Neuronal stem cell (in vitro differentiated cells): ENCODE measurements at regions not wholly inside any gene's neighbourhood (a gene's known extent, or its start where the extent isn't known, plus 50 kb on each side); places are given as distances from the start of the nearest gene placed in this dataset.

Experiments
- DNase-seq: peaks from one replicate; pipeline ENCODE4 v3.0.0-alpha.2; 2013; ENCODE audit warnings: low spot score
- H2AFZ ChIP-seq: one replicate; pipeline ENCODE4 v1.6.1; 2013; ENCODE audit warnings: mild to moderate bottlenecking, low read length, inconsistent platforms
- H2AK5ac ChIP-seq: 2 replicates; pipeline ENCODE4 v1.6.1; 2013; ENCODE audit warnings: low read depth, mild to moderate bottlenecking, inconsistent platforms, low read length, moderate library complexity, mixed read lengths
- H2BK120ac ChIP-seq: 2 replicates; pipeline ENCODE4 v1.6.1; 2013; ENCODE audit warnings: low read depth, mild to moderate bottlenecking, inconsistent platforms, low read length, moderate library complexity, mixed read lengths
- H2BK12ac ChIP-seq: one replicate; pipeline ENCODE4 v1.6.1; 2013; ENCODE audit warnings: low read length, inconsistent platforms
- H2BK15ac ChIP-seq: 2 replicates; pipeline ENCODE4 v1.6.1; 2013; ENCODE audit warnings: mild to moderate bottlenecking, low read length, inconsistent platforms, mixed read lengths
- H2BK5ac ChIP-seq: one replicate; pipeline ENCODE4 v1.6.1; 2013; ENCODE audit warnings: inconsistent platforms, mild to moderate bottlenecking, low read length, moderate library complexity
- H3K14ac ChIP-seq: one replicate; pipeline ENCODE4 v1.6.1; 2013; ENCODE audit warnings: low read length, inconsistent platforms
- H3K18ac ChIP-seq: 2 replicates; pipeline ENCODE4 v1.6.1; 2013; ENCODE audit warnings: low read length, inconsistent platforms
- H3K23ac ChIP-seq: 2 replicates; pipeline ENCODE4 v1.6.1; 2013; ENCODE audit warnings: low read depth, mild to moderate bottlenecking, mixed read lengths, low read length, inconsistent platforms; ENCODE audit not compliant: poor library complexity
- H3K27ac ChIP-seq: replicated peaks from 3 replicates; pipeline ENCODE4 v1.5.1; 2013; ENCODE audit warnings: low read length, inconsistent platforms
- H3K27me3 ChIP-seq, 3 experiments: 2 replicates each; pipeline ENCODE4 v1.6.1; 2013; ENCODE audit warnings: low read length in 3 of 3, mild to moderate bottlenecking in 2 of 3, inconsistent platforms in 1 of 3, low read depth in 1 of 3, mixed read lengths in 1 of 3, moderate library complexity in 1 of 3; ENCODE audit not compliant: control insufficient read depth in 3 of 3, insufficient read depth in 3 of 3
- H3K36me3 ChIP-seq, 2 donors: replicated peaks in 1 of 2; 2 replicates each; pipeline ENCODE4 v1.6.1; 2013; ENCODE audit warnings: low read length in 2 of 2; ENCODE audit not compliant: control insufficient read depth in 2 of 2, insufficient read depth in 2 of 2
- H3K4ac ChIP-seq: 2 replicates; pipeline ENCODE4 v1.6.1; 2013; ENCODE audit warnings: inconsistent platforms, mild to moderate bottlenecking, low read length, moderate library complexity
- H3K4me1 ChIP-seq, 2 donors: 1 replicate in 1 of 2; 2 replicates in 1 of 2; pipeline ENCODE4 v1.6.1; 2013; ENCODE audit warnings: low read length in 2 of 2, low read depth in 1 of 2; ENCODE audit not compliant: control insufficient read depth in 2 of 2, insufficient read depth in 1 of 2
- H3K4me2 ChIP-seq: one replicate; pipeline ENCODE4 v1.6.1; 2013; ENCODE audit warnings: mild to moderate bottlenecking, low read length, inconsistent platforms; ENCODE audit not compliant: insufficient read depth, poor library complexity, severe bottlenecking
- H3K4me3 ChIP-seq, 2 donors: 2 replicates each; pipeline ENCODE4 v1.5.1; 2013; ENCODE audit warnings: low read length in 2 of 2, mild to moderate bottlenecking in 2 of 2, inconsistent platforms in 1 of 2, moderate library complexity in 1 of 2
- H3K79me1 ChIP-seq: one replicate; pipeline ENCODE4 v1.6.1; 2013; ENCODE audit warnings: low read depth, mild to moderate bottlenecking, inconsistent platforms, low read length, moderate library complexity
- H3K9ac ChIP-seq: one replicate; pipeline ENCODE4 v1.6.1; 2013; ENCODE audit warnings: mild to moderate bottlenecking, low read depth, low read length, inconsistent platforms; ENCODE audit not compliant: poor library complexity
- H3K9me3 ChIP-seq, 2 donors: replicated peaks in 1 of 2; 2 replicates each; pipeline versions ENCODE3 to v1.6.1; 2013; ENCODE audit warnings: low read length in 2 of 2, mild to moderate bottlenecking in 2 of 2, inconsistent platforms in 1 of 2, low read depth in 1 of 2, mixed read lengths in 1 of 2, moderate library complexity in 1 of 2; ENCODE audit not compliant: control insufficient read depth in 2 of 2, insufficient read depth in 1 of 2
- H4K8ac ChIP-seq: one replicate; pipeline ENCODE4 v1.6.1; 2013; ENCODE audit warnings: low read depth, mild to moderate bottlenecking, inconsistent platforms, low read length, moderate library complexity
- H4K91ac ChIP-seq: one replicate; pipeline ENCODE4 v1.6.1; 2013; ENCODE audit warnings: low read length, low read depth, mild to moderate bottlenecking, inconsistent platforms; ENCODE audit not compliant: poor library complexity
- WGBS, 2 donors: extraction: QIAGEN DNeasy Blood & Tissue Kit; methylation state at CpG; one replicate each; pipeline ENCODE4 v1.1.7; 2013; ENCODE audit warnings: missing lambda C conversion rate in 2 of 2, mixed read lengths in 1 of 2; ENCODE audit not compliant: insufficient read length in 2 of 2, insufficient replicate concordance in 1 of 2; ENCODE audit errors: extremely low coverage in 2 of 2; 5-methylcytosine and 5-hydroxymethylcytosine counted together

- Histone ChIP-seq H2BK120ac (no peak overlapping the region), H3K27ac (no peak overlapping the region), H3K9ac (no peak overlapping the region), H3K4me1 (peaks cover 0 to 1% of the 10 kb centered on the region in 2 donors), H3K23ac (no peak overlapping the region), H2BK12ac (no peak overlapping the region), H3K18ac (no peak overlapping the region), H2AFZ (no peak overlapping the region), H4K8ac (no peak overlapping the region), H2AK5ac (no peak overlapping the region), H2BK5ac (no peak overlapping the region), H3K27me3 (no peaks in the 10 kb centered on the region), H3K9me3 (no peaks in the 10 kb centered on the region), H3K36me3 (no peaks in the 10 kb centered on the region), H3K4me3 (no peak overlapping the region), H4K91ac (no peak overlapping the region), H3K4me2 (no peak overlapping the region), H3K79me1 (no peaks in the 10 kb centered on the region), H3K4ac (no peak overlapping the region), H3K14ac (no peak overlapping the region), H2BK15ac (no peak overlapping the region)
- no peak for DNase-seq
- no CpG with 5 or more reads among the region's 2 CpGs for WGBS, 2 donors
Observed at GRCh38 chr18:60654298-60654697, 281.7 kb upstream of the MC4R start.

GRCh38 chr18:60656553-60656952 is 284.0 kb upstream of the MC4R start:
- H2BK15ac ChIP-seq, result no peak overlapping the region
- no peak for DNase-seq
- peak overlapping the region in 1 of 2 donors; percentile 58 for H3K4me3 ChIP-seq
- WGBS, 2 donors, result no CpG with 5 or more reads among the region's 4 CpGs
- no peak overlapping the region for H3K4me2 ChIP-seq
- H3K9ac ChIP-seq, result no peak overlapping the region
- H3K14ac ChIP-seq, result no peak overlapping the region
- H3K27me3 ChIP-seq, result no peaks in the 10 kb centered on the region
- no peak overlapping the region for H4K91ac ChIP-seq
- no peak overlapping the region for H4K8ac ChIP-seq
- no peak overlapping the region for H2AFZ ChIP-seq
- no peak overlapping the region for H2BK12ac ChIP-seq
- no peak overlapping the region for H3K23ac ChIP-seq
- H3K4ac ChIP-seq, result no peak overlapping the region
- H3K79me1 ChIP-seq, result no peaks in the 10 kb centered on the region
- H3K27ac ChIP-seq, result no peak overlapping the region
- no peaks in the 10 kb centered on the region for H3K36me3 ChIP-seq
- no peak overlapping the region for H2AK5ac ChIP-seq
- no peaks in the 10 kb centered on the region for H3K9me3 ChIP-seq
- H2BK5ac ChIP-seq, result no peak overlapping the region
- H3K4me1 ChIP-seq, result no peaks in the 10 kb centered on the region
- H3K18ac ChIP-seq, result no peak overlapping the region
- no peak overlapping the region for H2BK120ac ChIP-seq

DNA sequence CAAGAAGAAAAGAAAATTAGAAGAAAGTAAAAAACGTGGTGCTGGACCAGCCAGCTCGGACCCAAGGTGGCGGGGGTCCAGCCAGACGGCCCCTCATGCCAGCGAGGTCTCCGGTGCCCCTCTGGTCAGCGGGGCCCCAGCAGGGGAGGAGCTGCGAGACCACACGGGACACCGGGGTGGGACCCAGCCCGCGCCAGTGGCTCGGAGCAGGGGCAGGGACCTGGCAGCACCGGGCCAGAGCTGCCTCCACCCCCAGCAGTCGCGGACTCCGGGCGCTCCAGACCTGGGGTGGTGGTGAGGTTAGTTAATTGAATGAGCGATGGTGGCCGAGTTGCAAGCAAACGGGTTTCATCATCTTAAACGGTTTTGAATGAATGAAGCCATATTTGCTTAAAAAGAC is 289.9 kb upstream of the MC4R start:
- no peak overlapping the region for H2BK5ac ChIP-seq
- H4K91ac ChIP-seq, result no peak overlapping the region
- no peaks in the 10 kb centered on the region for H3K4me1 ChIP-seq
- H3K9ac ChIP-seq, result no peak overlapping the region
- no peak overlapping the region for H3K23ac ChIP-seq
- H2AK5ac ChIP-seq, result no peak overlapping the region
- H4K8ac ChIP-seq, result no peak overlapping the region
- no peak overlapping the region for H3K27ac ChIP-seq
- WGBS, 2 donors, result no CpG with 5 or more reads among the region's 22 CpGs
- H2BK120ac ChIP-seq, result no peak overlapping the region
- no peak overlapping the region for H2AFZ ChIP-seq
- no peak overlapping the region for H3K18ac ChIP-seq
- H3K79me1 ChIP-seq, result no peaks in the 10 kb centered on the region
- H3K4me3 ChIP-seq, result no peak overlapping the region
- no peaks in the 10 kb centered on the region for H3K36me3 ChIP-seq
- H3K27me3 ChIP-seq, result no peaks in the 10 kb centered on the region
- no peak overlapping the region for H2BK12ac ChIP-seq
- no peak overlapping the region for H2BK15ac ChIP-seq
- H3K14ac ChIP-seq, result peak overlapping the region; percentile 8
- no peak overlapping the region for H3K4me2 ChIP-seq
- no peak for DNase-seq
- no peaks in the 10 kb centered on the region for H3K9me3 ChIP-seq
- no peak overlapping the region for H3K4ac ChIP-seq

GRCh38 chr18:60663060-60663989 is 290.8 kb upstream of the MC4R start:
- Histone ChIP-seq H3K27ac (no peak overlapping the region), H3K4me1 (no peaks in the 10 kb centered on the region), H3K9ac (no peak overlapping the region), H3K14ac (no peak overlapping the region), H2AK5ac (no peak overlapping the region), H4K8ac (no peak overlapping the region), H3K36me3 (no peaks in the 10 kb centered on the region), H2BK15ac (no peak overlapping the region), H3K4me2 (no peak overlapping the region), H3K79me1 (no peaks in the 10 kb centered on the region), H2BK12ac (no peak overlapping the region), H3K9me3 (no peaks in the 10 kb centered on the region), H4K91ac (no peak overlapping the region), H2BK5ac (no peak overlapping the region), H3K23ac (peak overlapping the region; percentile 75), H3K4me3 (peak overlapping the region in 1 of 2 donors; percentile 23), H3K18ac (no peak overlapping the region), H3K27me3 (no peaks in the 10 kb centered on the region), H2AFZ (no peak overlapping the region), H2BK120ac (no peak overlapping the region), H3K4ac (no peak overlapping the region)
- WGBS, 2 donors, result no CpG with 5 or more reads among the region's 38 CpGs
- no peak for DNase-seq
